GM23338 (cell line): ENCODE measurements at regions not wholly inside any gene's neighbourhood (a gene's known extent, or its start where the extent isn't known, plus 50 kb on each side); places are given as distances from the start of the nearest gene placed in this dataset.

Source experiments
- ATAC-seq: fragments of 200-7000 bp; cut with Tn5 transposase; 3 replicates; pipeline ENCODE4 v1.9.1; 2020
- DNase-seq: peaks from one replicate; pipeline ENCODE4 v3.0.0-alpha.2; 2015; ENCODE audit warnings: low spot score
- H2AFZ ChIP-seq: fragments of 200-600 bp; sonication (generic); 2 replicates; pipeline ENCODE4 v1.8.0; 2016; ENCODE audit warnings: antibody characterized with exemption, mild to moderate bottlenecking, moderate library complexity
- H3F3A ChIP-seq: fragments of 200-600 bp; sonication (generic); replicated peaks from 2 replicates; pipeline ENCODE4 v1.8.0; 2017; ENCODE audit warnings: antibody characterized with exemption, mixed run types, low read depth
- H3K27ac ChIP-seq: fragments of 200-600 bp; sonication (generic); 2 replicates; pipeline ENCODE4 v1.6.1; 2016; ENCODE audit warnings: low read depth
- H3K27me3 ChIP-seq: fragments of 200-600 bp; sonication (generic); 2 replicates; pipeline ENCODE4 v1.8.0; 2016; ENCODE audit warnings: mild to moderate bottlenecking, mixed run types, moderate library complexity; ENCODE audit not compliant: insufficient read depth
- H3K36me3 ChIP-seq: fragments of 200-600 bp; sonication (generic); 2 replicates; pipeline ENCODE4 v1.8.0; 2016; ENCODE audit warnings: mild to moderate bottlenecking; ENCODE audit not compliant: insufficient read depth
- H3K4me1 ChIP-seq: fragments of 200-600 bp; sonication (generic); 2 replicates; pipeline ENCODE4 v1.8.0; 2016; ENCODE audit warnings: mild to moderate bottlenecking, moderate library complexity; ENCODE audit not compliant: insufficient read depth
- H3K4me2 ChIP-seq: fragments of 200-600 bp; sonication (generic); 2 replicates; pipeline ENCODE4 v1.7.1; 2017; ENCODE audit warnings: mixed run types
- H3K4me3 ChIP-seq: fragments of 200-600 bp; sonication (generic); 2 replicates; pipeline ENCODE4 v1.6.1; 2016; ENCODE audit warnings: mixed run types
- H3K79me2 ChIP-seq: fragments of 200-600 bp; sonication (generic); replicated peaks from 2 replicates; pipeline ENCODE4 v1.8.0; 2017; ENCODE audit warnings: mild to moderate bottlenecking; ENCODE audit not compliant: insufficient read depth
- H3K9me2 ChIP-seq: fragments of 200-600 bp; sonication (generic); 2 replicates; pipeline ENCODE4 v1.8.0; 2017; ENCODE audit not compliant: insufficient read depth
- H4K20me1 ChIP-seq: fragments of 200-600 bp; sonication (generic); replicated peaks from 2 replicates; pipeline ENCODE4 v1.8.0; 2017; ENCODE audit warnings: mild to moderate bottlenecking; ENCODE audit not compliant: insufficient read depth
- H3K27ac Mint-ChIP-seq: 2 replicates; pipeline ENCODE4 v1.8.0; 2020; ENCODE audit warnings: inconsistent platforms, mild to moderate bottlenecking, moderate library complexity, mixed read lengths
- H3K27me3 Mint-ChIP-seq: 3 replicates; pipeline ENCODE4 v1.8.0; 2022; ENCODE audit warnings: low read depth, mild to moderate bottlenecking, moderate library complexity, mixed read lengths, inconsistent platforms; ENCODE audit not compliant: insufficient read depth, poor library complexity
- H3K36me3 Mint-ChIP-seq: 3 replicates; pipeline ENCODE4 v1.8.0; 2021; ENCODE audit warnings: low read depth, mild to moderate bottlenecking, inconsistent platforms, moderate library complexity, mixed read lengths
- H3K4me1 Mint-ChIP-seq: 3 replicates; pipeline ENCODE4 v1.8.0; 2020; ENCODE audit warnings: mild to moderate bottlenecking, inconsistent platforms, mixed read lengths
- H3K4me3 Mint-ChIP-seq: 3 replicates; pipeline ENCODE4 v1.8.0; 2021; ENCODE audit warnings: moderate library complexity, mild to moderate bottlenecking, inconsistent platforms, mixed read lengths
- H3K9me3 Mint-ChIP-seq: 3 replicates; pipeline ENCODE4 v1.8.0; 2020; ENCODE audit warnings: moderate library complexity, mild to moderate bottlenecking, inconsistent platforms, mixed read lengths
- CREB1 ChIP-seq: fragments of 250-450 bp; sonication (Bioruptor Pico); IDR thresholded peaks from 2 replicates; pipeline ENCODE4 v1.5.0; 2020; ENCODE audit warnings: low read depth, mild to moderate bottlenecking, moderate library complexity
- EZH2 ChIP-seq: fragments of 200-600 bp; sonication (generic); IDR thresholded peaks from one replicate; pipeline ENCODE4 v1.8.0; 2017; ENCODE audit warnings: antibody characterized with exemption, mild to moderate bottlenecking, low read depth; ENCODE audit not compliant: unreplicated experiment
- EZH2phosphoT487 ChIP-seq: fragments of 200-600 bp; sonication (generic); IDR thresholded peaks from one replicate; pipeline ENCODE4 v1.8.1; 2018; ENCODE audit warnings: antibody characterized with exemption; ENCODE audit not compliant: unreplicated experiment
- JUNB ChIP-seq: IDR thresholded peaks from one replicate; pipeline ENCODE4 v1.6.1; 2016; ENCODE audit warnings: antibody characterized with exemption; ENCODE audit not compliant: unreplicated experiment
- NANOG ChIP-seq: IDR thresholded peaks from 2 replicates; pipeline ENCODE4 v1.6.1; 2016; ENCODE audit warnings: antibody characterized with exemption, borderline replicate concordance
- POLR2AphosphoS5 ChIP-seq: IDR thresholded peaks from 2 replicates; pipeline ENCODE4 v1.6.1; 2016; ENCODE audit warnings: antibody characterized with exemption, low read depth
- STAT1 ChIP-seq: IDR thresholded peaks from one replicate; pipeline ENCODE4 v1.6.1; 2016; ENCODE audit warnings: antibody characterized with exemption; ENCODE audit not compliant: unreplicated experiment
- ZNF114 ChIP-seq: fragments of 250-450 bp; sonication (Bioruptor Pico); IDR thresholded peaks from 2 replicates; pipeline ENCODE4 v1.5.0; 2020; ENCODE audit warnings: mild to moderate bottlenecking, moderate library complexity
- ZNF331 ChIP-seq: fragments of 250-450 bp; sonication (Bioruptor Pico); IDR thresholded peaks from 2 replicates; pipeline ENCODE4 v1.5.0; 2020; ENCODE audit warnings: low read depth, mild to moderate bottlenecking, moderate library complexity
- TF ChIP-seq, protein P1 (sequence below): IDR thresholded peaks from 2 replicates; pipeline ENCODE4 v1.6.1; 2016; ENCODE audit warnings: antibody characterized with exemption
- TF ChIP-seq, protein P2 (sequence below): IDR thresholded peaks from one replicate; pipeline ENCODE4 v1.6.1; 2018; ENCODE audit warnings: antibody characterized with exemption; ENCODE audit not compliant: unreplicated experiment
- TF ChIP-seq, protein P3 (sequence below), 2 experiments: fragments of 200-600 bp in 1 of 2; sonication (generic) in 1 of 2; conservative IDR thresholded peaks; 2 replicates each; pipeline versions ENCODE4 v1.5.1 to v1.6.1; 2016 to 2017; ENCODE audit warnings: antibody characterized with exemption in 2 of 2, low read depth in 2 of 2, mild to moderate bottlenecking in 2 of 2, moderate library complexity in 1 of 2
- TF ChIP-seq, protein P4 (sequence below): fragments of 250-450 bp; sonication (Bioruptor Pico); IDR thresholded peaks from 2 replicates; pipeline ENCODE4 v1.5.0; 2020; ENCODE audit warnings: mild to moderate bottlenecking, moderate library complexity

DNA sequence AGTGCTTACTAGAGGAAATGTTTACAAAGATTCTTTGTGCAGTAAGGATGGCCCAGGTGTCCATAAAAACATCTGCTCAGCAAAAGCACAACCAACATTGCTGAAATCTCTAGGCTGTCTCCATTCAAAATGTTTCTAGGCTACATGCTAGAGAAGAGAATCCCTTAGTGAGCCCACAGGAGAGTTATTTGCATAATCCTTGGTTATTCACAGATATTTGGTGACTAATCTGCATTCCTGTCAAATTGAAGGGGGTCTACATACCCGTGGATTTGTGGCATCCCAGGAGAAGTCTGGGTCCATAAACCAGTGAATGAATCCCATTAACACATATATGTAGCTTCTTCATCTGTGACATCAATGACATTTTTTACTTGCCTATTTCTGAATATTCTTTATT, 261.3 kb upstream of the ESRRG start:
- H3K36me3 ChIP-seq = no peaks in the 10 kb centered on the region
- Mint-ChIP-seq H3K4me1 (peaks cover 6% of the 10 kb centered on the region; the same call in 2 of the 3 replicates), H3K4me3 (no peak overlapping the region), H3K27me3 (no peaks in the 10 kb centered on the region), H3K27ac (no peak overlapping the region), H3K9me3 (no peaks in the 10 kb centered on the region), H3K36me3 (no peaks in the 10 kb centered on the region)
- ATAC-seq (no peak), DNase-seq (no peak)
- H3K27me3 ChIP-seq = no peaks in the 10 kb centered on the region
- no peaks in the 10 kb centered on the region for H4K20me1 ChIP-seq
- H2AFZ ChIP-seq = no peak overlapping the region
- H3F3A ChIP-seq = no peaks in the 10 kb centered on the region
- TF ChIP-seq POLR2AphosphoS5 = no peak
- TF ChIP-seq, protein P1, sequence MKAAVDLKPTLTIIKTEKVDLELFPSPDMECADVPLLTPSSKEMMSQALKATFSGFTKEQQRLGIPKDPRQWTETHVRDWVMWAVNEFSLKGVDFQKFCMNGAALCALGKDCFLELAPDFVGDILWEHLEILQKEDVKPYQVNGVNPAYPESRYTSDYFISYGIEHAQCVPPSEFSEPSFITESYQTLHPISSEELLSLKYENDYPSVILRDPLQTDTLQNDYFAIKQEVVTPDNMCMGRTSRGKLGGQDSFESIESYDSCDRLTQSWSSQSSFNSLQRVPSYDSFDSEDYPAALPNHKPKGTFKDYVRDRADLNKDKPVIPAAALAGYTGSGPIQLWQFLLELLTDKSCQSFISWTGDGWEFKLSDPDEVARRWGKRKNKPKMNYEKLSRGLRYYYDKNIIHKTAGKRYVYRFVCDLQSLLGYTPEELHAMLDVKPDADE = no peak
- no peak for TF ChIP-seq STAT1
- no peak for TF ChIP-seq CREB1 (CRISPR knock-in tag)
- TF ChIP-seq EZH2 = no peak
- TF ChIP-seq, protein P2, sequence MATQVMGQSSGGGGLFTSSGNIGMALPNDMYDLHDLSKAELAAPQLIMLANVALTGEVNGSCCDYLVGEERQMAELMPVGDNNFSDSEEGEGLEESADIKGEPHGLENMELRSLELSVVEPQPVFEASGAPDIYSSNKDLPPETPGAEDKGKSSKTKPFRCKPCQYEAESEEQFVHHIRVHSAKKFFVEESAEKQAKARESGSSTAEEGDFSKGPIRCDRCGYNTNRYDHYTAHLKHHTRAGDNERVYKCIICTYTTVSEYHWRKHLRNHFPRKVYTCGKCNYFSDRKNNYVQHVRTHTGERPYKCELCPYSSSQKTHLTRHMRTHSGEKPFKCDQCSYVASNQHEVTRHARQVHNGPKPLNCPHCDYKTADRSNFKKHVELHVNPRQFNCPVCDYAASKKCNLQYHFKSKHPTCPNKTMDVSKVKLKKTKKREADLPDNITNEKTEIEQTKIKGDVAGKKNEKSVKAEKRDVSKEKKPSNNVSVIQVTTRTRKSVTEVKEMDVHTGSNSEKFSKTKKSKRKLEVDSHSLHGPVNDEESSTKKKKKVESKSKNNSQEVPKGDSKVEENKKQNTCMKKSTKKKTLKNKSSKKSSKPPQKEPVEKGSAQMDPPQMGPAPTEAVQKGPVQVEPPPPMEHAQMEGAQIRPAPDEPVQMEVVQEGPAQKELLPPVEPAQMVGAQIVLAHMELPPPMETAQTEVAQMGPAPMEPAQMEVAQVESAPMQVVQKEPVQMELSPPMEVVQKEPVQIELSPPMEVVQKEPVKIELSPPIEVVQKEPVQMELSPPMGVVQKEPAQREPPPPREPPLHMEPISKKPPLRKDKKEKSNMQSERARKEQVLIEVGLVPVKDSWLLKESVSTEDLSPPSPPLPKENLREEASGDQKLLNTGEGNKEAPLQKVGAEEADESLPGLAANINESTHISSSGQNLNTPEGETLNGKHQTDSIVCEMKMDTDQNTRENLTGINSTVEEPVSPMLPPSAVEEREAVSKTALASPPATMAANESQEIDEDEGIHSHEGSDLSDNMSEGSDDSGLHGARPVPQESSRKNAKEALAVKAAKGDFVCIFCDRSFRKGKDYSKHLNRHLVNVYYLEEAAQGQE = no peak
- TF ChIP-seq ZNF114 = no peak
- no peak for TF ChIP-seq NANOG
- TF ChIP-seq, protein P3, sequence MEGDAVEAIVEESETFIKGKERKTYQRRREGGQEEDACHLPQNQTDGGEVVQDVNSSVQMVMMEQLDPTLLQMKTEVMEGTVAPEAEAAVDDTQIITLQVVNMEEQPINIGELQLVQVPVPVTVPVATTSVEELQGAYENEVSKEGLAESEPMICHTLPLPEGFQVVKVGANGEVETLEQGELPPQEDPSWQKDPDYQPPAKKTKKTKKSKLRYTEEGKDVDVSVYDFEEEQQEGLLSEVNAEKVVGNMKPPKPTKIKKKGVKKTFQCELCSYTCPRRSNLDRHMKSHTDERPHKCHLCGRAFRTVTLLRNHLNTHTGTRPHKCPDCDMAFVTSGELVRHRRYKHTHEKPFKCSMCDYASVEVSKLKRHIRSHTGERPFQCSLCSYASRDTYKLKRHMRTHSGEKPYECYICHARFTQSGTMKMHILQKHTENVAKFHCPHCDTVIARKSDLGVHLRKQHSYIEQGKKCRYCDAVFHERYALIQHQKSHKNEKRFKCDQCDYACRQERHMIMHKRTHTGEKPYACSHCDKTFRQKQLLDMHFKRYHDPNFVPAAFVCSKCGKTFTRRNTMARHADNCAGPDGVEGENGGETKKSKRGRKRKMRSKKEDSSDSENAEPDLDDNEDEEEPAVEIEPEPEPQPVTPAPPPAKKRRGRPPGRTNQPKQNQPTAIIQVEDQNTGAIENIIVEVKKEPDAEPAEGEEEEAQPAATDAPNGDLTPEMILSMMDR (conservative IDR thresholded peaks at IDR 0.05; ENCODE audit: low read depth in 2 of 2) = no peak
- TF ChIP-seq JUNB = no peak
- no peak for TF ChIP-seq EZH2phosphoT487
- no peak for TF ChIP-seq ZNF331 (CRISPR knock-in tag)
- TF ChIP-seq, protein P4, sequence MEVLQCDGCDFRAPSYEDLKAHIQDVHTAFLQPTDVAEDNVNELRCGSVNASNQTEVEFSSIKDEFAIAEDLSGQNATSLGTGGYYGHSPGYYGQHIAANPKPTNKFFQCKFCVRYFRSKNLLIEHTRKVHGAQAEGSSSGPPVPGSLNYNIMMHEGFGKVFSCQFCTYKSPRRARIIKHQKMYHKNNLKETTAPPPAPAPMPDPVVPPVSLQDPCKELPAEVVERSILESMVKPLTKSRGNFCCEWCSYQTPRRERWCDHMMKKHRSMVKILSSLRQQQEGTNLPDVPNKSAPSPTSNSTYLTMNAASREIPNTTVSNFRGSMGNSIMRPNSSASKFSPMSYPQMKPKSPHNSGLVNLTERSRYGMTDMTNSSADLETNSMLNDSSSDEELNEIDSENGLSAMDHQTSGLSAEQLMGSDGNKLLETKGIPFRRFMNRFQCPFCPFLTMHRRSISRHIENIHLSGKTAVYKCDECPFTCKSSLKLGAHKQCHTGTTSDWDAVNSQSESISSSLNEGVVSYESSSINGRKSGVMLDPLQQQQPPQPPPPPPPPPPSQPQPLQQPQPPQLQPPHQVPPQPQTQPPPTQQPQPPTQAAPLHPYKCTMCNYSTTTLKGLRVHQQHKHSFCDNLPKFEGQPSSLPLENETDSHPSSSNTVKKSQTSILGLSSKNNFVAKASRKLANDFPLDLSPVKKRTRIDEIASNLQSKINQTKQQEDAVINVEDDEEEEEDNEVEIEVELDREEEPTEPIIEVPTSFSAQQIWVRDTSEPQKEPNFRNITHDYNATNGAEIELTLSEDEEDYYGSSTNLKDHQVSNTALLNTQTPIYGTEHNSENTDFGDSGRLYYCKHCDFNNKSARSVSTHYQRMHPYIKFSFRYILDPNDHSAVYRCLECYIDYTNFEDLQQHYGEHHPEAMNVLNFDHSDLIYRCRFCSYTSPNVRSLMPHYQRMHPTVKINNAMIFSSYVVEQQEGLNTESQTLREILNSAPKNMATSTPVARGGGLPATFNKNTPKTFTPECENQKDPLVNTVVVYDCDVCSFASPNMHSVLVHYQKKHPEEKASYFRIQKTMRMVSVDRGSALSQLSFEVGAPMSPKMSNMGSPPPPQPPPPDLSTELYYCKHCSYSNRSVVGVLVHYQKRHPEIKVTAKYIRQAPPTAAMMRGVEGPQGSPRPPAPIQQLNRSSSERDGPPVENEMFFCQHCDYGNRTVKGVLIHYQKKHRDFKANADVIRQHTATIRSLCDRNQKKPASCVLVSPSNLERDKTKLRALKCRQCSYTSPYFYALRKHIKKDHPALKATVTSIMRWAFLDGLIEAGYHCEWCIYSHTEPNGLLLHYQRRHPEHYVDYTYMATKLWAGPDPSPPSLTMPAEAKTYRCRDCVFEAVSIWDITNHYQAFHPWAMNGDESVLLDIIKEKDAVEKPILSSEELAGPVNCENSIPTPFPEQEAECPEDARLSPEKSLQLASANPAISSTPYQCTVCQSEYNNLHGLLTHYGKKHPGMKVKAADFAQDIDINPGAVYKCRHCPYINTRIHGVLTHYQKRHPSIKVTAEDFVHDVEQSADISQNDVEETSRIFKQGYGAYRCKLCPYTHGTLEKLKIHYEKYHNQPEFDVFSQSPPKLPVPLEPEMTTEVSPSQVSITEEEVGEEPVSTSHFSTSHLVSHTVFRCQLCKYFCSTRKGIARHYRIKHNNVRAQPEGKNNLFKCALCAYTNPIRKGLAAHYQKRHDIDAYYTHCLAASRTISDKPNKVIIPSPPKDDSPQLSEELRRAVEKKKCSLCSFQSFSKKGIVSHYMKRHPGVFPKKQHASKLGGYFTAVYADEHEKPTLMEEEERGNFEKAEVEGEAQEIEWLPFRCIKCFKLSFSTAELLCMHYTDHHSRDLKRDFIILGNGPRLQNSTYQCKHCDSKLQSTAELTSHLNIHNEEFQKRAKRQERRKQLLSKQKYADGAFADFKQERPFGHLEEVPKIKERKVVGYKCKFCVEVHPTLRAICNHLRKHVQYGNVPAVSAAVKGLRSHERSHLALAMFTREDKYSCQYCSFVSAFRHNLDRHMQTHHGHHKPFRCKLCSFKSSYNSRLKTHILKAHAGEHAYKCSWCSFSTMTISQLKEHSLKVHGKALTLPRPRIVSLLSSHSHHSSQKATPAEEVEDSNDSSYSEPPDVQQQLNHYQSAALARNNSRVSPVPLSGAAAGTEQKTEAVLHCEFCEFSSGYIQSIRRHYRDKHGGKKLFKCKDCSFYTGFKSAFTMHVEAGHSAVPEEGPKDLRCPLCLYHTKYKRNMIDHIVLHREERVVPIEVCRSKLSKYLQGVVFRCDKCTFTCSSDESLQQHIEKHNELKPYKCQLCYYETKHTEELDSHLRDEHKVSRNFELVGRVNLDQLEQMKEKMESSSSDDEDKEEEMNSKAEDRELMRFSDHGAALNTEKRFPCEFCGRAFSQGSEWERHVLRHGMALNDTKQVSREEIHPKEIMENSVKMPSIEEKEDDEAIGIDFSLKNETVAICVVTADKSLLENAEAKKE (CRISPR knock-in tag) = no peak
- no peak overlapping the region for H3K4me3 ChIP-seq
- H3K27ac ChIP-seq = no peak overlapping the region
- H3K4me1 ChIP-seq = peaks cover 9% of the 10 kb centered on the region; the same call in 1 of the 2 replicates
- no peak overlapping the region for H3K4me2 ChIP-seq
- peaks cover 16% of the 10 kb centered on the region for H3K9me2 ChIP-seq
- H3K79me2 ChIP-seq = no peaks in the 10 kb centered on the region
